ENCODE measurements at regions not wholly inside any gene's neighbourhood (a gene's known extent, or its start where the extent isn't known, plus 50 kb on each side); places are given as distances from the start of the nearest gene placed in this dataset.

- no peak for DNase-seq (ENCODE audit: low read depth, low spot score)
- Mint-ChIP-seq H3K36me3 (ENCODE audit: low read depth) (no peaks in the 10 kb centered on the region), H3K27ac (ENCODE audit: unreplicated experiment) (peak overlapping the region; percentile 81), H3K4me1 (peaks cover 67% of the 10 kb centered on the region), H3K9me3 (no peaks in the 10 kb centered on the region), H3K4me3 (peak overlapping the region; percentile 61), H3K27me3 (ENCODE audit: low read depth) (no peaks in the 10 kb centered on the region)
- TF ChIP-seq, protein P1, sequence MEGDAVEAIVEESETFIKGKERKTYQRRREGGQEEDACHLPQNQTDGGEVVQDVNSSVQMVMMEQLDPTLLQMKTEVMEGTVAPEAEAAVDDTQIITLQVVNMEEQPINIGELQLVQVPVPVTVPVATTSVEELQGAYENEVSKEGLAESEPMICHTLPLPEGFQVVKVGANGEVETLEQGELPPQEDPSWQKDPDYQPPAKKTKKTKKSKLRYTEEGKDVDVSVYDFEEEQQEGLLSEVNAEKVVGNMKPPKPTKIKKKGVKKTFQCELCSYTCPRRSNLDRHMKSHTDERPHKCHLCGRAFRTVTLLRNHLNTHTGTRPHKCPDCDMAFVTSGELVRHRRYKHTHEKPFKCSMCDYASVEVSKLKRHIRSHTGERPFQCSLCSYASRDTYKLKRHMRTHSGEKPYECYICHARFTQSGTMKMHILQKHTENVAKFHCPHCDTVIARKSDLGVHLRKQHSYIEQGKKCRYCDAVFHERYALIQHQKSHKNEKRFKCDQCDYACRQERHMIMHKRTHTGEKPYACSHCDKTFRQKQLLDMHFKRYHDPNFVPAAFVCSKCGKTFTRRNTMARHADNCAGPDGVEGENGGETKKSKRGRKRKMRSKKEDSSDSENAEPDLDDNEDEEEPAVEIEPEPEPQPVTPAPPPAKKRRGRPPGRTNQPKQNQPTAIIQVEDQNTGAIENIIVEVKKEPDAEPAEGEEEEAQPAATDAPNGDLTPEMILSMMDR (conservative IDR thresholded peaks at IDR 0.05): no peak
Observed at GRCh38 chr2:201983800-201984199, 49.9 kb upstream of the FZD7 start.
